K562 (cell line): ENCODE measurements at regions not wholly inside any gene's neighbourhood (a gene's known extent, or its start where the extent isn't known, plus 50 kb on each side); places are given as distances from the start of the nearest gene placed in this dataset.

Source experiments
- ATAC-seq: fragments of 200-7000 bp; cut with Tn5 transposase; 3 replicates; pipeline ENCODE4 v1.9.1; 2020; ENCODE audit warnings: moderate library complexity
- BruUV-seq: library from RNA; stranded (reverse); fragments of 400-500 nt; replicated peaks from 2 replicates; lab custom pipeline; 2021; lab: Mats Ljungman, UMichigan
- CTCF ChIA-PET: fragments of 300-600 bp; formaldehyde crosslinking; extraction: SDS; loops from one replicate; lab custom pipeline; 2021; ENCODE audit warnings: low intra/inter-chr PET ratio; lab: Yijun Ruan, JAX
- POLR2A ChIA-PET: fragments of 300-600, 350-650 bp; sonication (Branson Sonifier 250); formaldehyde crosslinking; extraction: SDS; loops from one replicate; lab custom pipeline; 2021; ENCODE audit warnings: antibody characterized with exemption, inconsistent platforms; lab: Yijun Ruan, JAX
- DNase-seq, 4 experiments: peaks; one replicate each; pipeline versions ENCODE4 v3.0.0 to v3.0.0-alpha.2; 2011 to 2018; ENCODE audit warnings: low spot score in 3 of 4, mixed read lengths in 3 of 4; ENCODE audit errors: extremely low read depth in 1 of 4
- FAIRE-seq: peaks from 2 replicates; lab custom pipeline; 2011; peaks lifted over from hg19 to GRCh38; lab: Jason Lieb, UNC
- H2AFZ ChIP-seq: 2 replicates; pipeline ENCODE4 v1.6.0; 2011; ENCODE audit warnings: low read depth, low read length, control low read depth, inconsistent platforms
- H3K27ac ChIP-seq: fragments of 200-600 bp; 3 replicates; pipeline ENCODE4 v1.8.0; 2011; ENCODE audit warnings: low read depth, mild to moderate bottlenecking, control low read depth, inconsistent platforms, low read length, moderate library complexity, mixed read lengths; ENCODE audit errors: extremely low read depth
- H3K27me3 ChIP-seq, 2 experiments: fragments of 300-600 bp in 1 of 2; 2 replicates in 1 of 2; 3 replicates in 1 of 2; pipeline versions ENCODE4 v1.6.0 to v1.8.0; 2011; ENCODE audit warnings: inconsistent platforms in 2 of 2, low read length in 2 of 2, mild to moderate bottlenecking in 1 of 2, mixed read lengths in 1 of 2, moderate library complexity in 1 of 2; ENCODE audit not compliant: control insufficient read depth in 2 of 2, insufficient read depth in 2 of 2
- H3K36me3 ChIP-seq: fragments of 300-600 bp; 3 replicates; pipeline ENCODE4 v1.8.0; 2011; ENCODE audit warnings: mild to moderate bottlenecking, low read length, inconsistent platforms; ENCODE audit not compliant: control insufficient read depth, insufficient read depth
- H3K4me1 ChIP-seq, 2 experiments: fragments of 200-600 bp in 1 of 2; replicated peaks in 1 of 2; 2 replicates in 1 of 2; 3 replicates in 1 of 2; pipeline versions ENCODE4 v1.5.1 to v1.8.0; 2011; ENCODE audit warnings: inconsistent platforms in 2 of 2, low read length in 2 of 2, mild to moderate bottlenecking in 1 of 2, mixed read lengths in 1 of 2, moderate library complexity in 1 of 2; ENCODE audit not compliant: control insufficient read depth in 2 of 2, insufficient read depth in 2 of 2
- H3K4me2 ChIP-seq: 2 replicates; pipeline ENCODE4 v1.6.1; 2011; ENCODE audit warnings: low read length, control low read depth, inconsistent platforms, mixed read lengths; ENCODE audit not compliant: insufficient read depth
- H3K4me3 ChIP-seq: fragments of 200-600 bp; sonication (generic), shearing (Covaris generic); 2 replicates; pipeline ENCODE4 v1.5.1; 2016; ENCODE audit warnings: control low read depth, inconsistent platforms
- H3K79me2 ChIP-seq: fragments of 200-600 bp; 3 replicates; pipeline ENCODE4 v1.8.0; 2011; ENCODE audit warnings: low read length, inconsistent platforms; ENCODE audit not compliant: control insufficient read depth, insufficient read depth
- H3K9ac ChIP-seq, 2 experiments: 2 replicates each; pipeline versions ENCODE4 v1.6.0 to v1.6.1; 2011; ENCODE audit warnings: low read depth in 2 of 2, low read length in 2 of 2, control low read depth in 1 of 2, inconsistent platforms in 1 of 2, mild to moderate bottlenecking in 1 of 2, mixed read lengths in 1 of 2; ENCODE audit not compliant: insufficient read depth in 1 of 2
- H3K9me1 ChIP-seq: one replicate; pipeline ENCODE4 v1.6.0; 2011; ENCODE audit warnings: inconsistent platforms, mild to moderate bottlenecking, low read length, moderate library complexity; ENCODE audit not compliant: control insufficient read depth, insufficient read depth
- H3K9me3 ChIP-seq: replicated peaks from 2 replicates; pipeline ENCODE4 v1.5.1; 2011; ENCODE audit warnings: low read depth, low read length, inconsistent platforms; ENCODE audit not compliant: control insufficient read depth, insufficient read depth
- H4K20me1 ChIP-seq: replicated peaks from 2 replicates; pipeline ENCODE4 v1.6.1; 2011; ENCODE audit warnings: low read length, inconsistent platforms, mixed read lengths; ENCODE audit not compliant: control insufficient read depth, insufficient read depth
- KAT8 ChIP-seq: fragments of 450-650 bp; IDR thresholded peaks from 2 replicates; pipeline ENCODE4 v1.6.1; 2016; ENCODE audit warnings: low read depth, mild to moderate bottlenecking
- LCOR ChIP-seq: sonication (generic); formaldehyde crosslinking; IDR thresholded peaks from 2 replicates; pipeline ENCODE4 v1.8.0; 2022; ENCODE audit warnings: mild to moderate bottlenecking, missing genetic modification reagents
- MAFF ChIP-seq: IDR thresholded peaks from 2 replicates; pipeline ENCODE4 v1.6.1; 2012; ENCODE audit warnings: low read length, improper control_type of control experiment
- MEIS2 ChIP-seq: fragments of 450-650 bp; IDR thresholded peaks from 2 replicates; pipeline ENCODE4 v1.6.1; 2014; ENCODE audit warnings: mild to moderate bottlenecking; ENCODE audit not compliant: partially characterized antibody
- SMAD3 ChIP-seq: fragments of 450-650 bp; formaldehyde crosslinking; conservative IDR thresholded peaks from 2 replicates; pipeline ENCODE4 v1.4.0; 2020; ENCODE audit warnings: mild to moderate bottlenecking
- TOE1 ChIP-seq, 2 experiments: fragments of 450-650 bp in 1 of 2; sonication (generic) in 1 of 2; formaldehyde crosslinking in 1 of 2; IDR thresholded peaks; 2 replicates each; pipeline versions ENCODE4 v1.7.1 to v1.8.0; 2016 to 2022; ENCODE audit warnings: borderline replicate concordance in 2 of 2, mild to moderate bottlenecking in 2 of 2, antibody characterized with exemption in 1 of 2, inconsistent platforms in 1 of 2, low read depth in 1 of 2, missing genetic modification reagents in 1 of 2, moderate library complexity in 1 of 2
- YBX1 ChIP-seq: fragments of 450-650 bp; IDR thresholded peaks from 2 replicates; pipeline ENCODE4 v1.7.1; 2016; ENCODE audit warnings: mild to moderate bottlenecking
- YY1 ChIP-seq, 3 experiments: IDR thresholded peaks; 2 replicates each; pipeline ENCODE4 v1.6.1; 2011; ENCODE audit warnings: low read length in 2 of 3, mild to moderate bottlenecking in 2 of 3, moderate library complexity in 2 of 3, borderline replicate concordance in 1 of 3, control low read depth in 1 of 3, low read depth in 1 of 3; ENCODE audit not compliant: insufficient read depth in 3 of 3, insufficient replicate concordance in 2 of 3, control insufficient read depth in 1 of 3, insufficient read length in 1 of 3; ENCODE audit errors: extremely low read depth in 1 of 3
- WGBS: fragments of 100-300 bp; shearing (Covaris generic); methylation state at CpG from one replicate; pipeline ENCODE4 v1.1.6; 2016; ENCODE audit warnings: low coverage, mixed read lengths; ENCODE audit not compliant: insufficient coverage; ENCODE audit errors: missing lambda C conversion rate; 5-methylcytosine and 5-hydroxymethylcytosine counted together
- in situ Hi-C: fragments of 300-500 bp; cut with MboI; formaldehyde crosslinking; loops from 4 replicates; pipeline ENCODE4 v1.15.0; 2018; ENCODE audit warnings: inconsistent platforms, mixed read lengths
- intact Hi-C: fragments of 100-400 bp; cut with micrococcal nuclease; formaldehyde crosslinking; loops from 2 replicates; pipeline ENCODE4 v1.14.2; 2022
- TF ChIP-seq, protein P1 (sequence below): fragments of 450-650 bp; formaldehyde crosslinking; IDR thresholded peaks from 2 replicates; pipeline ENCODE4 v1.4.0; 2022; ENCODE audit warnings: missing genetic modification characterization
- TF ChIP-seq, protein P2 (sequence below): fragments of 450-650 bp; formaldehyde crosslinking; IDR thresholded peaks from 2 replicates; pipeline ENCODE4 v1.4.0; 2022; ENCODE audit warnings: mild to moderate bottlenecking, moderate library complexity

DNA sequence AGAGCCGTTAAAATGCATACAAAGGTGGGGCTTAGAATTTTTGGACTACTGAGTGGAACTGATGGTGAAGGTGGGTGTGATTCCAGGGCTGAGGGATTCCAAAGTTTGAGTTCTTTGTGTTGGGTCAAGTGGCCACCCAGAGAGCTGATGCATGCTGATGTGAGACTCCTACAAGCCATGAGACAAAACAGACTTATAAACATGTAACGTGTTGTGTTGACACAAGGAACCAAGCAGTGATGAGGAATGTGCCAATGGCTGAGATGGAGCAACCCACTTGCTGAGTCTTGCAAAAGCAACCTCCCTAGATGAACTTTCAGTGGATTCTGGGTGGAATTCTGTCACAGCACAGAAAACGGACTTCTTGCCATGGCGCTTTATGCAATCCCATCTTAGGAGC is 289.0 kb downstream of the TLE3 start:
- in situ Hi-C loops, result no loop called here
- Histone ChIP-seq H3K79me2 (no peaks in the 10 kb centered on the region), H3K27me3 (peaks cover 2 to 31% of the 10 kb centered on the region in 2 experiments; a peak in 3 of 5 replicates), H3K4me1 (no peaks in the 10 kb centered on the region; a peak in 1 of 5 replicates), H3K9ac (no peak overlapping the region), H2AFZ (no peak overlapping the region), H3K27ac (no peak overlapping the region), H3K9me1 (peaks cover 3% of the 10 kb centered on the region), H3K36me3 (no peaks in the 10 kb centered on the region), H3K4me3 (no peak overlapping the region), H3K9me3 (no peaks in the 10 kb centered on the region), H3K4me2 (no peak overlapping the region), H4K20me1 (peaks cover 4% of the 10 kb centered on the region; the same call in 1 of the 2 replicates)
- DNase-seq (no peak), FAIRE-seq (no peak), ATAC-seq (no peak)
- intact Hi-C loops, result no loop called here
- POLR2A ChIA-PET, result interaction anchor here (1.0 kb wide), 1 partner anchor 13 kb away, joined by 3 read pairs; no protein-coding TSS in a partner anchor
- BruUV-seq, result no TSS peak
- CTCF ChIA-PET, result no interaction called here
- TF ChIP-seq LCOR (CRISPR knock-in tag), result no peak
- TF ChIP-seq SMAD3 (CRISPR knock-in tag), result no peak
- TF ChIP-seq MAFF, result no peak
- no peak for TF ChIP-seq YY1 (IDR thresholded peaks at IDR 0.05; ENCODE audit: borderline replicate concordance in 1 of 3, control insufficient read depth in 1 of 3, extremely low read depth in 1 of 3, insufficient read depth in 3 of 3, insufficient read length in 1 of 3, insufficient replicate concordance in 2 of 3, low read depth in 1 of 3, low read length in 2 of 3)
- no peak for TF ChIP-seq YBX1
- TF ChIP-seq, protein P1, sequence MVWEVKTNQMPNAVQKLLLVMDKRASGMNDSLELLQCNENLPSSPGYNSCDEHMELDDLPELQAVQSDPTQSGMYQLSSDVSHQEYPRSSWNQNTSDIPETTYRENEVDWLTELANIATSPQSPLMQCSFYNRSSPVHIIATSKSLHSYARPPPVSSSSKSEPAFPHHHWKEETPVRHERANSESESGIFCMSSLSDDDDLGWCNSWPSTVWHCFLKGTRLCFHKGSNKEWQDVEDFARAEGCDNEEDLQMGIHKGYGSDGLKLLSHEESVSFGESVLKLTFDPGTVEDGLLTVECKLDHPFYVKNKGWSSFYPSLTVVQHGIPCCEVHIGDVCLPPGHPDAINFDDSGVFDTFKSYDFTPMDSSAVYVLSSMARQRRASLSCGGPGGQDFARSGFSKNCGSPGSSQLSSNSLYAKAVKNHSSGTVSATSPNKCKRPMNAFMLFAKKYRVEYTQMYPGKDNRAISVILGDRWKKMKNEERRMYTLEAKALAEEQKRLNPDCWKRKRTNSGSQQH, result no peak
- no peak for TF ChIP-seq KAT8
- TF ChIP-seq, protein P2, sequence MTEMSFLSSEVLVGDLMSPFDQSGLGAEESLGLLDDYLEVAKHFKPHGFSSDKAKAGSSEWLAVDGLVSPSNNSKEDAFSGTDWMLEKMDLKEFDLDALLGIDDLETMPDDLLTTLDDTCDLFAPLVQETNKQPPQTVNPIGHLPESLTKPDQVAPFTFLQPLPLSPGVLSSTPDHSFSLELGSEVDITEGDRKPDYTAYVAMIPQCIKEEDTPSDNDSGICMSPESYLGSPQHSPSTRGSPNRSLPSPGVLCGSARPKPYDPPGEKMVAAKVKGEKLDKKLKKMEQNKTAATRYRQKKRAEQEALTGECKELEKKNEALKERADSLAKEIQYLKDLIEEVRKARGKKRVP (CRISPR knock-in tag), result no peak
- TF ChIP-seq TOE1 (IDR thresholded peaks at IDR 0.05; ENCODE audit: borderline replicate concordance), result no peak
- TF ChIP-seq TOE1 (CRISPR knock-in tag; IDR thresholded peaks at IDR 0.05; ENCODE audit: borderline replicate concordance, low read depth), result no peak
- TF ChIP-seq MEIS2, result no peak
- WGBS, result 0% methylated on average over 4 of the region's 4 CpGs
